ENCODE measurements at regions not wholly inside any gene's neighbourhood (a gene's known extent, or its start where the extent isn't known, plus 50 kb on each side); places are given as distances from the start of the nearest gene placed in this dataset.
"Not testable (repeated sequence)": the region's sequence is repeated elsewhere in the genome, so short reads cannot be mapped to it uniquely, and the experiment has no call there.

- H3K27me3 ChIP-seq (ENCODE audit: control insufficient read depth, insufficient read depth, low read length), result no peaks in the 10 kb centered on the region
- H3K4me1 ChIP-seq (ENCODE audit: control insufficient read depth, insufficient read depth, low read length), result no peaks in the 10 kb centered on the region
- no peaks in the 10 kb centered on the region for H3K36me3 ChIP-seq (ENCODE audit: control insufficient read depth, insufficient read depth, low read length)
- H3K4me3 ChIP-seq (ENCODE audit: low read depth, low read length), result no peak overlapping the region
- H3K9me3 ChIP-seq (ENCODE audit: control insufficient read depth, insufficient read depth, low read length), result no peaks in the 10 kb centered on the region
- no peak overlapping the region for H3K9ac ChIP-seq (ENCODE audit: low read depth, low read length)
Measured at GRCh38 chr4:59387759-59388758, 1812.1 kb upstream of the ADGRL3 start.

- no peaks in the 10 kb centered on the region for H3K27me3 ChIP-seq (ENCODE audit: control insufficient read depth, insufficient read depth, low read length)
- H3K9ac ChIP-seq (ENCODE audit: low read depth, low read length), result no peak overlapping the region
- H3K9me3 ChIP-seq (ENCODE audit: control insufficient read depth, insufficient read depth, low read length), result no peaks in the 10 kb centered on the region
- H3K4me3 ChIP-seq (ENCODE audit: low read depth, low read length), result no peak overlapping the region
- H3K4me1 ChIP-seq (ENCODE audit: control insufficient read depth, insufficient read depth, low read length), result no peaks in the 10 kb centered on the region
- H3K36me3 ChIP-seq (ENCODE audit: control insufficient read depth, insufficient read depth, low read length), result no peaks in the 10 kb centered on the region
Measured at GRCh38 chr4:59393780-59394179, 1806.3 kb upstream of the ADGRL3 start.

- H3K9me3 ChIP-seq (ENCODE audit: control insufficient read depth, insufficient read depth, low read length), result no peaks in the 10 kb centered on the region
- no peak overlapping the region for H3K9ac ChIP-seq (ENCODE audit: low read depth, low read length)
- no peaks in the 10 kb centered on the region for H3K4me1 ChIP-seq (ENCODE audit: control insufficient read depth, insufficient read depth, low read length)
- no peaks in the 10 kb centered on the region for H3K27me3 ChIP-seq (ENCODE audit: control insufficient read depth, insufficient read depth, low read length)
- no peaks in the 10 kb centered on the region for H3K36me3 ChIP-seq (ENCODE audit: control insufficient read depth, insufficient read depth, low read length)
- H3K4me3 ChIP-seq (ENCODE audit: low read depth, low read length), result no peak overlapping the region
Measured at GRCh38 chr4:59400334-59400733, 1799.8 kb upstream of the ADGRL3 start.

- no peaks in the 10 kb centered on the region for H3K9me3 ChIP-seq (ENCODE audit: control insufficient read depth, insufficient read depth, low read length)
- H3K27me3 ChIP-seq (ENCODE audit: control insufficient read depth, insufficient read depth, low read length), result no peaks in the 10 kb centered on the region
- H3K36me3 ChIP-seq (ENCODE audit: control insufficient read depth, insufficient read depth, low read length), result no peaks in the 10 kb centered on the region
- H3K4me1 ChIP-seq (ENCODE audit: control insufficient read depth, insufficient read depth, low read length), result no peaks in the 10 kb centered on the region
- no peak overlapping the region for H3K9ac ChIP-seq (ENCODE audit: low read depth, low read length)
- no peak overlapping the region for H3K4me3 ChIP-seq (ENCODE audit: low read depth, low read length)
Measured at GRCh38 chr4:59409647-59410046, 1790.5 kb upstream of the ADGRL3 start.

GRCh38 chr4:59412739-59413138 lies 1787.4 kb upstream of the ADGRL3 start:
- no peaks in the 10 kb centered on the region for H3K4me1 ChIP-seq (ENCODE audit: control insufficient read depth, insufficient read depth, low read length)
- no peak overlapping the region for H3K9ac ChIP-seq (ENCODE audit: low read depth, low read length)
- H3K36me3 ChIP-seq (ENCODE audit: control insufficient read depth, insufficient read depth, low read length), result no peaks in the 10 kb centered on the region
- H3K9me3 ChIP-seq (ENCODE audit: control insufficient read depth, insufficient read depth, low read length), result no peaks in the 10 kb centered on the region
- H3K4me3 ChIP-seq (ENCODE audit: low read depth, low read length), result no peak overlapping the region
- no peaks in the 10 kb centered on the region for H3K27me3 ChIP-seq (ENCODE audit: control insufficient read depth, insufficient read depth, low read length)

- no peak overlapping the region for H3K9ac ChIP-seq (ENCODE audit: low read depth, low read length)
- H3K9me3 ChIP-seq (ENCODE audit: control insufficient read depth, insufficient read depth, low read length), result no peaks in the 10 kb centered on the region
- H3K36me3 ChIP-seq (ENCODE audit: control insufficient read depth, insufficient read depth, low read length), result no peaks in the 10 kb centered on the region
Measured at GRCh38 chr4:59455751-59456150, 1744.4 kb upstream of the ADGRL3 start.

GRCh38 chr4:59457576-59457975 lies 1742.5 kb upstream of the ADGRL3 start:
- Histone ChIP-seq H3K36me3 (ENCODE audit: control insufficient read depth, insufficient read depth, low read length) (no peaks in the 10 kb centered on the region), H3K9ac (ENCODE audit: low read depth, low read length) (no peak overlapping the region), H3K9me3 (ENCODE audit: control insufficient read depth, insufficient read depth, low read length) (no peaks in the 10 kb centered on the region), H3K27me3 (ENCODE audit: control insufficient read depth, insufficient read depth, low read length) (no peaks in the 10 kb centered on the region), H3K4me1 (ENCODE audit: control insufficient read depth, insufficient read depth, low read length) (peaks cover 2% of the 10 kb centered on the region), H3K4me3 (ENCODE audit: low read depth, low read length) (no peak overlapping the region)

More at GRCh38 chr4:59455751-59456150, 1744.4 kb upstream of the ADGRL3 start:
- Histone ChIP-seq H3K4me3 (ENCODE audit: low read depth, low read length) (no peak overlapping the region), H3K4me1 (ENCODE audit: control insufficient read depth, insufficient read depth, low read length) (peaks cover 2% of the 10 kb centered on the region), H3K27me3 (ENCODE audit: control insufficient read depth, insufficient read depth, low read length) (no peaks in the 10 kb centered on the region)

- no peak overlapping the region for H3K4me3 ChIP-seq (ENCODE audit: low read depth, low read length)
- H3K36me3 ChIP-seq (ENCODE audit: control insufficient read depth, insufficient read depth, low read length), result no peaks in the 10 kb centered on the region
- no peak overlapping the region for H3K9ac ChIP-seq (ENCODE audit: low read depth, low read length)
- no peaks in the 10 kb centered on the region for H3K27me3 ChIP-seq (ENCODE audit: control insufficient read depth, insufficient read depth, low read length)
- H3K9me3 ChIP-seq (ENCODE audit: control insufficient read depth, insufficient read depth, low read length), result no peaks in the 10 kb centered on the region
- no peaks in the 10 kb centered on the region for H3K4me1 ChIP-seq (ENCODE audit: control insufficient read depth, insufficient read depth, low read length)
Measured at GRCh38 chr4:59484944-59485343, 1715.2 kb upstream of the ADGRL3 start.

- H3K4me1 ChIP-seq (ENCODE audit: control insufficient read depth, insufficient read depth, low read length), result peaks cover 8% of the 10 kb centered on the region
- H3K36me3 ChIP-seq (ENCODE audit: control insufficient read depth, insufficient read depth, low read length), result no peaks in the 10 kb centered on the region
- no peak overlapping the region for H3K9ac ChIP-seq (ENCODE audit: low read depth, low read length)
Measured at GRCh38 chr4:59500103-59500502, 1700.0 kb upstream of the ADGRL3 start.

GRCh38 chr4:59503731-59504130 lies 1696.4 kb upstream of the ADGRL3 start:
- H3K36me3 ChIP-seq (ENCODE audit: control insufficient read depth, insufficient read depth, low read length), result no peaks in the 10 kb centered on the region
- H3K27me3 ChIP-seq (ENCODE audit: control insufficient read depth, insufficient read depth, low read length), result no peaks in the 10 kb centered on the region
- H3K9me3 ChIP-seq (ENCODE audit: control insufficient read depth, insufficient read depth, low read length), result no peaks in the 10 kb centered on the region
- H3K4me1 ChIP-seq (ENCODE audit: control insufficient read depth, insufficient read depth, low read length), result peaks cover 8% of the 10 kb centered on the region
- H3K9ac ChIP-seq (ENCODE audit: low read depth, low read length), result no peak overlapping the region
- H3K4me3 ChIP-seq (ENCODE audit: low read depth, low read length), result no peak overlapping the region

More at GRCh38 chr4:59500103-59500502, 1700.0 kb upstream of the ADGRL3 start:
- H3K9me3 ChIP-seq (ENCODE audit: control insufficient read depth, insufficient read depth, low read length), result no peaks in the 10 kb centered on the region
- H3K4me3 ChIP-seq (ENCODE audit: low read depth, low read length), result no peak overlapping the region
- H3K27me3 ChIP-seq (ENCODE audit: control insufficient read depth, insufficient read depth, low read length), result no peaks in the 10 kb centered on the region

- H3K4me3 ChIP-seq (ENCODE audit: low read depth, low read length); H3K27me3 ChIP-seq (ENCODE audit: control insufficient read depth, insufficient read depth, low read length); H3K9ac ChIP-seq (ENCODE audit: low read depth, low read length); H3K36me3 ChIP-seq (ENCODE audit: control insufficient read depth, insufficient read depth, low read length); H3K9me3 ChIP-seq (ENCODE audit: control insufficient read depth, insufficient read depth, low read length); H3K4me1 ChIP-seq (ENCODE audit: control insufficient read depth, insufficient read depth, low read length): not testable (repeated sequence)
Measured at GRCh38 chr4:59511809-59512208, 1688.3 kb upstream of the ADGRL3 start.

- H3K9me3 ChIP-seq (ENCODE audit: control insufficient read depth, insufficient read depth, low read length), result no peaks in the 10 kb centered on the region
- H3K4me3 ChIP-seq (ENCODE audit: low read depth, low read length), result no peak overlapping the region
- H3K36me3 ChIP-seq (ENCODE audit: control insufficient read depth, insufficient read depth, low read length), result no peaks in the 10 kb centered on the region
- H3K9ac ChIP-seq (ENCODE audit: low read depth, low read length), result no peak overlapping the region
- no peaks in the 10 kb centered on the region for H3K4me1 ChIP-seq (ENCODE audit: control insufficient read depth, insufficient read depth, low read length)
- no peaks in the 10 kb centered on the region for H3K27me3 ChIP-seq (ENCODE audit: control insufficient read depth, insufficient read depth, low read length)
Measured at GRCh38 chr4:59517007-59517406, 1683.1 kb upstream of the ADGRL3 start.

Data from iPS-15b (cell line).